ENCODE measurements at regions not wholly inside any gene's neighbourhood (a gene's known extent, or its start where the extent isn't known, plus 50 kb on each side); places are given as distances from the start of the nearest gene placed in this dataset.
"Not testable (repeated sequence)": the region's sequence is repeated elsewhere in the genome, so short reads cannot be mapped to it uniquely, and the experiment has no call there.

- DNase-seq; in situ Hi-C loops (cut with HindIII; ENCODE audit: low pct_ligation_motif_present, low pct_unique_long_range_greater_than_20kb, low sequenced_read_pairs): not testable (repeated sequence)
These were observed 140.7 kb downstream of the CCDC144A start for GRCh38 chr17:16830770-16831169.

GRCh38 chr17:16830219-16830618 lies 140.2 kb downstream of the CCDC144A start:
- in situ Hi-C loops (cut with HindIII; ENCODE audit: low pct_ligation_motif_present, low pct_unique_long_range_greater_than_20kb, low sequenced_read_pairs); DNase-seq: not testable (repeated sequence)

Data from ACHN (cell line).